ENCODE measurements at regions not wholly inside any gene's neighbourhood (a gene's known extent, or its start where the extent isn't known, plus 50 kb on each side); places are given as distances from the start of the nearest gene placed in this dataset.

- ChIA-PET CTCF (ENCODE audit: partially characterized antibody) (interaction anchor here (0.6 to 1.3 kb wide), 3 partner anchors 49 to 472 kb away, joined by 3 to 4 read pairs (median 4); no protein-coding TSS in a partner anchor), POLR2A (ENCODE audit: partially characterized antibody) (interaction anchor here (0.8 kb wide), 1 partner anchor 50 kb away, joined by 3 read pairs; no protein-coding TSS in a partner anchor)
- no peak overlapping the region for H3K14ac ChIP-seq (ENCODE audit: insufficient read length)
- H2BK5ac ChIP-seq (ENCODE audit: low read depth, low read length): no peak overlapping the region
- no peaks in the 10 kb centered on the region for H3K79me1 ChIP-seq (ENCODE audit: low read depth, low read length)
- DNase-seq (ENCODE audit: low read depth in 1 of 2, low spot score in 2 of 2) (no peak), FAIRE-seq (no peak)
- H3K9me3 ChIP-seq (ENCODE audit: insufficient read depth in 2 of 2, low read depth in 1 of 2, low read length in 1 of 2): no peaks in the 10 kb centered on the region
- no peak overlapping the region for H3K23ac ChIP-seq (ENCODE audit: insufficient read length)
- H4K5ac ChIP-seq (ENCODE audit: insufficient read length, low read depth, low read length): no peak overlapping the region
- H2BK15ac ChIP-seq (ENCODE audit: low read length): 0 out of 2 replicates have a peak overlapping the region, but pooled peaks have one; percentile 72
- H3K56ac ChIP-seq (replicated peaks; ENCODE audit: insufficient read length, low read depth, low read length): no peak overlapping the region
- no peaks in the 10 kb centered on the region for H4K20me1 ChIP-seq (replicated peaks in 1 of 2; ENCODE audit: control insufficient read depth in 1 of 2, insufficient read depth in 2 of 2, low read length in 2 of 2)
- H2AK5ac ChIP-seq (ENCODE audit: low read depth, low read length): no peak overlapping the region
- peak overlapping the region; percentile 72; the same call in 1 of the 2 replicates for H2BK20ac ChIP-seq (ENCODE audit: low read length)
- H3K4me3 ChIP-seq (ENCODE audit: extremely low read depth in 1 of 4, insufficient read depth in 2 of 4, low read depth in 3 of 4, low read length in 4 of 4): no peak overlapping the region
- H3K4ac ChIP-seq (replicated peaks; ENCODE audit: insufficient read length, low read depth, low read length): peak overlapping the region; percentile 5
- H2BK12ac ChIP-seq (ENCODE audit: low read depth, low read length): 0 out of 2 replicates have a peak overlapping the region, but pooled peaks have one; percentile 50
- H3K9ac ChIP-seq (replicated peaks in 1 of 4; ENCODE audit: extremely low read depth in 1 of 4, low read depth in 3 of 4, low read length in 3 of 4): no peak overlapping the region
- 95% methylated on average over 1 of the region's 1 CpG; no CpG with 5 or more reads in 1 of the 2 experiments for WGBS, 2 experiments (ENCODE audit: extremely low coverage in 1 of 2, insufficient coverage in 1 of 2, insufficient read length in 1 of 2, insufficient replicate concordance in 2 of 2, low coverage in 1 of 2, low lambda C conversion rate in 2 of 2, missing lambda C conversion rate in 1 of 2)
- H3K23me2 ChIP-seq (ENCODE audit: low read depth, low read length): peaks cover 5% of the 10 kb centered on the region; the same call in 1 of the 2 replicates
- H2AFZ ChIP-seq (ENCODE audit: low read length): 0 out of 2 replicates have a peak overlapping the region, but pooled peaks have one; percentile 13
- peak overlapping the region; percentile 75 for H4K91ac ChIP-seq (replicated peaks; ENCODE audit: insufficient read length, low read length)
- no peak overlapping the region for H3K18ac ChIP-seq (ENCODE audit: extremely low read depth, low read length)
- H3K36me3 ChIP-seq (ENCODE audit: control insufficient read depth in 2 of 4, insufficient read depth in 4 of 4, low read length in 3 of 4): no peaks in the 10 kb centered on the region
- H3K79me2 ChIP-seq (ENCODE audit: control insufficient read depth in 1 of 2, insufficient read depth in 2 of 2, low read length in 2 of 2): no peaks in the 10 kb centered on the region
- H3K4me2 ChIP-seq (ENCODE audit: insufficient read depth in 1 of 2, low read depth in 2 of 2, low read length in 2 of 2): no peak overlapping the region
- no peak overlapping the region for H4K8ac ChIP-seq (ENCODE audit: extremely low read depth, insufficient read depth, low read length)
- H2BK120ac ChIP-seq (replicated peaks; ENCODE audit: low read depth, low read length): peak overlapping the region; percentile 68
- no peak overlapping the region for H3K27ac ChIP-seq (ENCODE audit: low read depth, low read length)
- H3K4me1 ChIP-seq (replicated peaks in 1 of 4; ENCODE audit: control insufficient read depth in 3 of 4, insufficient read depth in 4 of 4, low read length in 3 of 4): peaks cover 14 to 28% (median 26%) of the 10 kb centered on the region in 4 experiments
- no peaks in the 10 kb centered on the region for H3K27me3 ChIP-seq (replicated peaks in 1 of 4; ENCODE audit: control insufficient read depth in 3 of 4, extremely low read depth in 1 of 4, insufficient read depth in 3 of 4, low read length in 3 of 4)
- TF ChIP-seq E2F6 (IDR thresholded peaks at IDR 0.05): no peak
- no peak for TF ChIP-seq SAP30 (IDR thresholded peaks at IDR 0.05; ENCODE audit: insufficient read depth, insufficient replicate concordance, low read length)
- TF ChIP-seq KDM1A (IDR thresholded peaks at IDR 0.05; ENCODE audit: borderline replicate concordance, low read length): no peak
- TF ChIP-seq POLR2AphosphoS5 (IDR thresholded peaks at IDR 0.05; ENCODE audit: low read depth, low read length): no peak
- TF ChIP-seq RNF2 (IDR thresholded peaks at IDR 0.05; ENCODE audit: borderline replicate concordance, low read depth, low read length, missing control alignments, poor library complexity, severe bottlenecking): no peak
- no peak for TF ChIP-seq ZNF274 (IDR thresholded peaks at IDR 0.05; ENCODE audit: borderline replicate concordance, extremely low read depth, low read length)
- no peak for TF ChIP-seq POU5F1 (IDR thresholded peaks at IDR 0.05; ENCODE audit: low read depth, low read length)
- no peak for TF ChIP-seq SIN3A (conservative IDR thresholded peaks at IDR 0.05 in 1 of 2, IDR thresholded peaks at IDR 0.05 in 1 of 2; ENCODE audit: low read depth in 1 of 2, low read length in 2 of 2)
- no peak for TF ChIP-seq CBX5 (IDR thresholded peaks at IDR 0.05; ENCODE audit: low read depth, low read length)
- TF ChIP-seq BCL11A (IDR thresholded peaks at IDR 0.05; ENCODE audit: low read depth in 2 of 2, low read length in 2 of 2): no peak
- no peak for TF ChIP-seq BACH1 (IDR thresholded peaks at IDR 0.05; ENCODE audit: low read length)
- no peak for TF ChIP-seq EZH2 (IDR thresholded peaks at IDR 0.05; ENCODE audit: low read depth, low read length, severe bottlenecking)
Observed at GRCh38 chr3:27536491-27536890, 52.3 kb upstream of the SLC4A7 start.

Data from H1 (cell line).